ENCODE measurements at regions not wholly inside any gene's neighbourhood (a gene's known extent, or its start where the extent isn't known, plus 50 kb on each side); places are given as distances from the start of the nearest gene placed in this dataset.

DNA sequence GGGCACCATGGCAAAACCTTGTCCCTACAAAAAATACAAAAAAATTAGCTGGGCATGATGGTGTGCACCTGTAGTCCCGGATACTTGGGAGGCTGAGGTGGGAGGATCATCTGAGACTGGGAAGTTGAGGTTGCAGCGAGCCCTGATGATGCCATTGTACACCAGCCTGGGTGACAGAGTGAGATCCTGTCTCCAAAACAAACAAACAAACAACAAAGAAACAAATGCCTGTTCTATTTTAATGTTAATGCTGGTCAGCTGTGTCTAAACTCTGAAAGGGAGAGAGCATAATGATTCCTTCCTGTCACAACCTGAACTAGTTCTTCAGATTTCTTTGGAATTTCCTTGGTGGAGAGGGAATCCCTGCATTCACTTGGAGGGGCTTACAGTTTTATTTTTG lies 413.0 kb upstream of the TBL1XR1 start:
- TF ChIP-seq, protein P1, sequence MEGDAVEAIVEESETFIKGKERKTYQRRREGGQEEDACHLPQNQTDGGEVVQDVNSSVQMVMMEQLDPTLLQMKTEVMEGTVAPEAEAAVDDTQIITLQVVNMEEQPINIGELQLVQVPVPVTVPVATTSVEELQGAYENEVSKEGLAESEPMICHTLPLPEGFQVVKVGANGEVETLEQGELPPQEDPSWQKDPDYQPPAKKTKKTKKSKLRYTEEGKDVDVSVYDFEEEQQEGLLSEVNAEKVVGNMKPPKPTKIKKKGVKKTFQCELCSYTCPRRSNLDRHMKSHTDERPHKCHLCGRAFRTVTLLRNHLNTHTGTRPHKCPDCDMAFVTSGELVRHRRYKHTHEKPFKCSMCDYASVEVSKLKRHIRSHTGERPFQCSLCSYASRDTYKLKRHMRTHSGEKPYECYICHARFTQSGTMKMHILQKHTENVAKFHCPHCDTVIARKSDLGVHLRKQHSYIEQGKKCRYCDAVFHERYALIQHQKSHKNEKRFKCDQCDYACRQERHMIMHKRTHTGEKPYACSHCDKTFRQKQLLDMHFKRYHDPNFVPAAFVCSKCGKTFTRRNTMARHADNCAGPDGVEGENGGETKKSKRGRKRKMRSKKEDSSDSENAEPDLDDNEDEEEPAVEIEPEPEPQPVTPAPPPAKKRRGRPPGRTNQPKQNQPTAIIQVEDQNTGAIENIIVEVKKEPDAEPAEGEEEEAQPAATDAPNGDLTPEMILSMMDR (conservative IDR thresholded peaks at IDR 0.05 in 1 of 2, IDR thresholded peaks at IDR 0.05 in 1 of 2; ENCODE audit: extremely low read depth in 1 of 2, insufficient read depth in 1 of 2, low read depth in 1 of 2, low read length in 2 of 2): no peak
- TF ChIP-seq EZH2 (IDR thresholded peaks at IDR 0.05; ENCODE audit: borderline replicate concordance, low read length): no peak

Measured in mammary epithelial cell (primary cell).